Omental fat pad (tissue), 3 donors: ENCODE measurements at regions not wholly inside any gene's neighbourhood (a gene's known extent, or its start where the extent isn't known, plus 50 kb on each side); places are given as distances from the start of the nearest gene placed in this dataset.

Experiments
- ATAC-seq: fragments of 150-250 bp; one replicate; pipeline ENCODE4 v1.9.1; 2016; ENCODE audit warnings: mild to moderate bottlenecking, moderate library complexity; ENCODE audit not compliant: low FRiP score
- DNase-seq: peaks from one replicate; pipeline ENCODE4 v3.0.0-alpha.2; 2019; ENCODE audit warnings: low spot score
- TF ChIP-seq, protein P1 (sequence below), 3 donors: fragments of 450-650 bp; IDR thresholded peaks; one replicate each; pipeline ENCODE4 v1.5.1; 2016 to 2017; ENCODE audit warnings: antibody characterized with exemption in 3 of 3, mild to moderate bottlenecking in 3 of 3, moderate library complexity in 2 of 3

DNA sequence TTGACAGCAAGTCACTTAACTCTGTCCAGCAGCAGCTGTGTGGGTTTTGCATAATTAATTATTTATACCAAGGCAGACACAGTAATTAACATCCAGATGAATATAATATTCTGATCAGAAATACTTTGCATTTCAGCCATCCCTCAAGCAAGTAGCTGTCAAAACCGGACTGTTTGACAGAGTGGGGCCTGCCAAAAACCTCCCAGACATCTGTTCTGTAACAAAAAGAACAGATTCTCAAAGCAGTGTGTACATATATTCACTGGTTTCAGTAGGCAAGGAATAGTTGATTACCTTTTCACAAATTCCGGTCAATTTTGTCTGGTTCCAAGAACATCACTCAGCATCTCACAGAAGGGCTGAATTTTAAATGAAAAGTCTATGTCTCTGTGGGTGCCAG is 291.6 kb downstream of the CMPK2 start:
- TF ChIP-seq, protein P1, sequence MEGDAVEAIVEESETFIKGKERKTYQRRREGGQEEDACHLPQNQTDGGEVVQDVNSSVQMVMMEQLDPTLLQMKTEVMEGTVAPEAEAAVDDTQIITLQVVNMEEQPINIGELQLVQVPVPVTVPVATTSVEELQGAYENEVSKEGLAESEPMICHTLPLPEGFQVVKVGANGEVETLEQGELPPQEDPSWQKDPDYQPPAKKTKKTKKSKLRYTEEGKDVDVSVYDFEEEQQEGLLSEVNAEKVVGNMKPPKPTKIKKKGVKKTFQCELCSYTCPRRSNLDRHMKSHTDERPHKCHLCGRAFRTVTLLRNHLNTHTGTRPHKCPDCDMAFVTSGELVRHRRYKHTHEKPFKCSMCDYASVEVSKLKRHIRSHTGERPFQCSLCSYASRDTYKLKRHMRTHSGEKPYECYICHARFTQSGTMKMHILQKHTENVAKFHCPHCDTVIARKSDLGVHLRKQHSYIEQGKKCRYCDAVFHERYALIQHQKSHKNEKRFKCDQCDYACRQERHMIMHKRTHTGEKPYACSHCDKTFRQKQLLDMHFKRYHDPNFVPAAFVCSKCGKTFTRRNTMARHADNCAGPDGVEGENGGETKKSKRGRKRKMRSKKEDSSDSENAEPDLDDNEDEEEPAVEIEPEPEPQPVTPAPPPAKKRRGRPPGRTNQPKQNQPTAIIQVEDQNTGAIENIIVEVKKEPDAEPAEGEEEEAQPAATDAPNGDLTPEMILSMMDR (IDR thresholded peaks at IDR 0.05), result no peak
- ATAC-seq (no peak), DNase-seq (no peak)

DNA sequence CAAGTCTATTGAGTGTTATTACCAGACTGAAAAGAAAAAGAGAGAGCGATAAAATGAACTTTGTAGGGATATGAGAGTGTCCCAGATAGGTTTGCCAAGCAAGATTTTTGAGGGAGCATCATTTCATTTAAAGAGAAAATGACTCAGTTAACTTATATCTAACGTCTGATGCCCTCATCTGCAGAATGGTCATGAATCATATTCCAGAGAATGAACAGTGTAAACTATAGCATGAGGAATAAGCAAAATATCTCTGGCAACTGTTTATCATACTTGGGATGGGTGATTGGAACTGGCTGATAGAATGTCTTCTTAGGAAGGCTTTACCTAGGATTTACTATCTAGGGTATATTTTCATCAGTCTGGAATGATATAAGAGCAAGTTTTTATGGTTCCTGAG is 289.4 kb downstream of the CMPK2 start:
- ATAC-seq (no peak), DNase-seq (no peak)
- TF ChIP-seq, protein P1 (IDR thresholded peaks at IDR 0.05), result no peak

DNA sequence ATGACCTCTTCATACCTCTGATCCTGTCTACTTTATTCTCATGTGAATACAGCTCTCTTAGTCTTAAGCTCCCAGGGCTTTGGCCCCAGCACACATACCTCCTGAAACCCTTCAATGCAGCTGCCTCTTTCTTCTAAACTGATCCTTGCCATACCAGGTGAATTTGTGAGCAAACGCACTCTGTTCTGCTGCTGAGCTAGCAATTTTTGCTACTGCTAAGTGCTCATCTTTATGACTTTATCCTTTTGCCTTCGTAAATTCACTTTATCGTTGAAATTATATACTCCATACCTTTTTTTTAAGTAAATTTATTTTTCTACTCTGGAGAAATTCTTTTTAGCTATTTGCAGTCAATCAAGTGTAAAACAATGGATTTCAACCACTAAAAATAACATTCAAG is 287.7 kb downstream of the CMPK2 start:
- ATAC-seq (no peak), DNase-seq (no peak)
- TF ChIP-seq, protein P1 (IDR thresholded peaks at IDR 0.05), result no peak

DNA sequence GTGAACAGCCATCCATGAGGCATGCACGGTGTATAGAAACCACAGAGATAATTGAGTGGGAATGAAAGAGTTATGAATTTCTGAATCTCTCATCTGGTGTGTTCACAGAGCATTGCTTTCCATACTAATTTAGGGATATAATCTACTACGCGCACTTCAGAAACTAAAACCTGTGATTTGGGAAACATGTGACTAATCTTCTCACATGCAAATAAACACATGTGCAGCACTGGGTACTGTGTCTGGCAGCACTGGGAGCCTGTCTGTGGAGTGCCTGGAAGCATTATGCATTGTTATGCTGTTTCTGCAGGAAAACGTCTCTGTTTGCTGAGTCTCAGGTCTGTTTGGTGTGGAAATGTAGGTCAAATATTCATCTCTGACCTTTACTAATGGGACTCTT is 287.3 kb downstream of the CMPK2 start:
- ATAC-seq, result no peak
- DNase-seq, result no peak
- TF ChIP-seq, protein P1 (IDR thresholded peaks at IDR 0.05), result no peak

DNA sequence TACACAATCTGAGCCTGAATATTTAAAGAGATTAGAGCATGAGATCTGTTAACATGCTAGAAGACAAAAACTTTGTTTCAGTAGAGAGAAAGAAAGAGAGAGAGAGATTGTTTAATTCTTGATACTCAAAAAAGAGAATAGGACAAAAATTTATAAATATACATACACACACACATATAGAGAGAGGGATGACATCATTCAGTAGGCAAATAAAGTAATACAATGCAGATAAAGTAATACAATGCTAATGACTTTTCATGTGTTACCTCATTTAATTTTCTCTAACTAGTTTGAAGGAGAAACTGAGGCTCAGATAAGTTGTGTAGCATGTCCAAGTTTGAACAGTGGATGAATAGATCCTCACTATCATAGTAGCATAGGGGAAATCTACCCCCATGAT is 286.4 kb downstream of the CMPK2 start:
- DNase-seq, result no peak
- no peak for ATAC-seq
- TF ChIP-seq, protein P1 (IDR thresholded peaks at IDR 0.05), result no peak

DNA sequence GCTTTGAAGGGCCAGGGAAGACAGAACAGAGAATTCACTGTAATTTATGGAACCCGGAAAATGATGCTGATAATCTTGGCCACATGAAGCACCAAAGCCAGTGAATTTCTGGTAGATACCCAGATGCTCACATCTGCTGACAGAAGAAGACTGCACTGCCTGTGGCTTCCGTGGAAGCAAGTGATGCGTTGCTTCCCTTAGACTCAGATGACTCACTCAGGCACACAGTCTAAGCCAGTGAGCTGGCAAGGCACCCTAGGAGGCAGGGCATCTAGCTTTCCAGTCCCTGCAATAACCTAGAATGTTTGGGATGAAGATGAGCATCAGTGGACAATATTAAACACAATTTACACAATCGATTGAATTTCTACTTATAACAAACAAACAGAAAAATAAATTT is 284.7 kb downstream of the CMPK2 start:
- ATAC-seq, result no peak
- TF ChIP-seq, protein P1 (IDR thresholded peaks at IDR 0.05), result no peak
- DNase-seq, result no peak

DNA sequence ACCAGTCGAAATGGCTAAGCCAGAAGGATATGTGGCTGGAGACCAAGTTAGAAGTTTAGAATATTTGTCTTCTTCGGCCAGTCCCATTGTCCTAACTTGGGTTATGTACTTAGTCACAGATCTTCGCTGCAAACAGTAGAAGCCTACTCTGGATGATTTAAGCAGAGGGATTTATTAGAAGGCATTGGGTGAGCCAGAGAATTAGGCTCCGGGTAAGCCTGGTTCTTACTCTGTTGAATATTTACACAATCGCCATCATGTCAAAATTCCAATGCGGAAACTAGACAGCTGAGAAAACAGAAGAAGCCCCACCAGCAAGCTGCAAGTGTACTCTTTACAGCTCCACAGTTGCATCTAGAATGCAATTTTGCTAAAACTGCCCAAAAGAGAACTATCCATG is 276.6 kb downstream of the CMPK2 start:
- TF ChIP-seq, protein P1 (IDR thresholded peaks at IDR 0.05), result no peak
- DNase-seq (no peak), ATAC-seq (no peak)
